SK-N-SH (cell line): ENCODE measurements at regions not wholly inside any gene's neighbourhood (a gene's known extent, or its start where the extent isn't known, plus 50 kb on each side); places are given as distances from the start of the nearest gene placed in this dataset.

Experiments used
- CTCF ChIA-PET: fragments of 300-600, 350-600 bp; formaldehyde crosslinking; extraction: SDS; loops from one replicate; lab custom pipeline; 2021; lab: Yijun Ruan, JAX
- POLR2A ChIA-PET: fragments of 350-600 bp; sonication (Branson Sonifier 250); formaldehyde crosslinking; extraction: SDS; loops from one replicate; lab custom pipeline; 2020; ENCODE audit warnings: antibody characterized with exemption, inconsistent platforms; lab: Yijun Ruan, JAX
- DNase-seq: peaks from one replicate; pipeline ENCODE4 v3.0.0; 2012
- H2AFZ ChIP-seq: fragments of 200-600 bp; sonication (generic); 2 replicates; pipeline ENCODE4 v1.8.1; 2016; ENCODE audit warnings: antibody characterized with exemption, mild to moderate bottlenecking, low read depth
- H3F3A ChIP-seq: fragments of 200-600 bp; sonication (generic); replicated peaks from 2 replicates; pipeline ENCODE3; 2016; ENCODE audit warnings: antibody characterized with exemption, mild to moderate bottlenecking; ENCODE audit not compliant: insufficient read depth
- H3K27ac ChIP-seq, 2 experiments: fragments of 200-500 bp in 1 of 2; fragments of 200-600 bp in 1 of 2; sonication (Bioruptor generic) in 1 of 2; sonication (generic), shearing (Covaris generic) in 1 of 2; 2 replicates each; pipeline versions ENCODE4 v1.5.1 to v1.6.1; 2014 to 2016; ENCODE audit warnings: low read depth in 2 of 2, inconsistent platforms in 1 of 2, low read length in 1 of 2, mild to moderate bottlenecking in 1 of 2, mixed read lengths in 1 of 2
- H3K27me3 ChIP-seq: fragments of 200-600 bp; sonication (generic), shearing (Covaris generic); 2 replicates; pipeline ENCODE4 v1.6.1; 2016; ENCODE audit warnings: mixed run types; ENCODE audit not compliant: insufficient read depth
- H3K36me3 ChIP-seq, 2 experiments: fragments of 200-500 bp in 1 of 2; fragments of 200-600 bp in 1 of 2; sonication (Bioruptor generic) in 1 of 2; sonication (generic) in 1 of 2; replicated peaks in 1 of 2; 2 replicates each; pipeline versions ENCODE3 to v1.5.1; 2014 to 2016; ENCODE audit warnings: low read length in 1 of 2, mild to moderate bottlenecking in 1 of 2; ENCODE audit not compliant: insufficient read depth in 2 of 2, control insufficient read depth in 1 of 2
- H3K4me1 ChIP-seq, 2 experiments: fragments of 200-500 bp in 1 of 2; fragments of 200-600 bp in 1 of 2; sonication (Bioruptor generic) in 1 of 2; sonication (generic), shearing (Covaris generic) in 1 of 2; 2 replicates each; pipeline versions ENCODE4 v1.5.1 to v1.6.1; 2014 to 2016; ENCODE audit warnings: low read depth in 1 of 2, low read length in 1 of 2, mixed run types in 1 of 2; ENCODE audit not compliant: insufficient read depth in 2 of 2, control insufficient read depth in 1 of 2
- H3K4me2 ChIP-seq: fragments of 200-600 bp; sonication (generic), shearing (Covaris generic); 2 replicates; pipeline ENCODE4 v1.6.1; 2017; ENCODE audit warnings: mixed run types
- H3K4me3 ChIP-seq, 2 experiments: fragments of 200-500 bp in 1 of 2; fragments of 200-600 bp in 1 of 2; sonication (Bioruptor generic) in 1 of 2; sonication (generic), shearing (Covaris generic) in 1 of 2; 2 replicates each; pipeline versions ENCODE4 v1.5.1 to v1.8.1; 2014 to 2016; ENCODE audit warnings: low read depth in 2 of 2, inconsistent platforms in 1 of 2, low read length in 1 of 2, mild to moderate bottlenecking in 1 of 2, mixed read lengths in 1 of 2, moderate library complexity in 1 of 2
- H3K79me2 ChIP-seq: fragments of 200-600 bp; sonication (generic); 2 replicates; pipeline ENCODE4 v1.8.1; 2017; ENCODE audit warnings: mild to moderate bottlenecking; ENCODE audit not compliant: insufficient read depth
- H3K9ac ChIP-seq: fragments of 200-600 bp; sonication (generic); 2 replicates; pipeline ENCODE4 v1.6.1; 2017; ENCODE audit warnings: mixed run types
- H3K9me2 ChIP-seq: fragments of 200-600 bp; sonication (generic); 2 replicates; pipeline ENCODE4 v1.6.1; 2017; ENCODE audit warnings: mixed run types
- H3K9me3 ChIP-seq: fragments of 200-600 bp; sonication (generic); 2 replicates; pipeline ENCODE4 v1.6.1; 2017; ENCODE audit warnings: mixed run types, mild to moderate bottlenecking, moderate library complexity
- H4K20me1 ChIP-seq: fragments of 200-600 bp; sonication (generic); 2 replicates; pipeline ENCODE4 v1.6.1; 2017; ENCODE audit warnings: mild to moderate bottlenecking, mixed run types; ENCODE audit not compliant: insufficient read depth
- EP300 ChIP-seq, 2 experiments: IDR thresholded peaks; 2 replicates each; pipeline versions ENCODE4 v1.4.0 to v1.6.1; 2012; ENCODE audit warnings: borderline replicate concordance in 1 of 2, low read depth in 1 of 2, low read length in 1 of 2
- EZH2phosphoT487 ChIP-seq: fragments of 200-600 bp; sonication (generic); IDR thresholded peaks from 2 replicates; pipeline ENCODE4 v1.6.1; 2017; ENCODE audit warnings: low read depth, mixed run types, mild to moderate bottlenecking, antibody characterized with exemption, moderate library complexity, borderline replicate concordance
- FOSL2 ChIP-seq: IDR thresholded peaks from 2 replicates; pipeline ENCODE4 v1.4.0; 2012; ENCODE audit warnings: low read depth, mild to moderate bottlenecking, moderate library complexity, borderline replicate concordance
- FOXM1 ChIP-seq: IDR thresholded peaks from 2 replicates; pipeline ENCODE4 v1.4.0; 2012; ENCODE audit warnings: low read depth, mild to moderate bottlenecking
- GATA2 ChIP-seq: sonication (generic); formaldehyde crosslinking; IDR thresholded peaks from 2 replicates; pipeline ENCODE4 v1.5.0; 2020; ENCODE audit warnings: mild to moderate bottlenecking, missing genetic modification reagents
- IRF3 ChIP-seq: fragments of 150-350 bp; IDR thresholded peaks from 2 replicates; pipeline ENCODE4 v1.6.1; 2016; ENCODE audit warnings: mild to moderate bottlenecking, low read depth, low read length
- MXI1 ChIP-seq: IDR thresholded peaks from 2 replicates; pipeline ENCODE4 v1.6.1; 2012; ENCODE audit warnings: mild to moderate bottlenecking, low read depth, low read length, improper control_type of control experiment
- NFIC ChIP-seq: IDR thresholded peaks from 2 replicates; pipeline ENCODE4 v1.4.0; 2012; ENCODE audit warnings: borderline replicate concordance
- POLR2AphosphoS5 ChIP-seq: IDR thresholded peaks from 2 replicates; pipeline ENCODE4 v1.6.1; 2012; ENCODE audit warnings: low read depth, low read length
- RFX5 ChIP-seq: IDR thresholded peaks from 2 replicates; pipeline ENCODE4 v1.6.1; 2012; ENCODE audit warnings: mild to moderate bottlenecking, improper control_type of control experiment, low read length
- RXRA ChIP-seq: IDR thresholded peaks from 2 replicates; pipeline ENCODE4 v1.4.0; 2012; ENCODE audit warnings: low read depth, mild to moderate bottlenecking, borderline replicate concordance
- SIN3A ChIP-seq: IDR thresholded peaks from 2 replicates; pipeline ENCODE4 v1.6.1; 2012; ENCODE audit warnings: low read depth, mild to moderate bottlenecking, low read length, moderate library complexity, borderline replicate concordance
- TCF12 ChIP-seq: IDR thresholded peaks from 2 replicates; pipeline ENCODE4 v1.4.0; 2012
- TEAD4 ChIP-seq: IDR thresholded peaks from 2 replicates; pipeline ENCODE4 v1.4.0; 2012; ENCODE audit warnings: mild to moderate bottlenecking, borderline replicate concordance; ENCODE audit not compliant: insufficient read depth
- USF2 ChIP-seq: fragments of 150-350 bp; IDR thresholded peaks from 2 replicates; pipeline ENCODE4 v1.6.1; 2017; ENCODE audit warnings: antibody characterized with exemption, low read length, low read depth, borderline replicate concordance
- ZBTB33 ChIP-seq: IDR thresholded peaks from 2 replicates; pipeline ENCODE4 v1.4.0; 2012; ENCODE audit warnings: low read depth, borderline replicate concordance
- WGBS: methylation state at CpG from one replicate; pipeline ENCODE4 v1.1.6; 2017; ENCODE audit warnings: low lambda C conversion rate; 5-methylcytosine and 5-hydroxymethylcytosine counted together
- TF ChIP-seq, protein P1 (sequence below): fragments of 200-600 bp; sonication (generic); IDR thresholded peaks from 2 replicates; pipeline ENCODE4 v1.6.1; 2017; ENCODE audit warnings: antibody characterized with exemption, mild to moderate bottlenecking, moderate library complexity
- TF ChIP-seq, protein P2 (sequence below): IDR thresholded peaks from 2 replicates; pipeline ENCODE4; 2012

DNA sequence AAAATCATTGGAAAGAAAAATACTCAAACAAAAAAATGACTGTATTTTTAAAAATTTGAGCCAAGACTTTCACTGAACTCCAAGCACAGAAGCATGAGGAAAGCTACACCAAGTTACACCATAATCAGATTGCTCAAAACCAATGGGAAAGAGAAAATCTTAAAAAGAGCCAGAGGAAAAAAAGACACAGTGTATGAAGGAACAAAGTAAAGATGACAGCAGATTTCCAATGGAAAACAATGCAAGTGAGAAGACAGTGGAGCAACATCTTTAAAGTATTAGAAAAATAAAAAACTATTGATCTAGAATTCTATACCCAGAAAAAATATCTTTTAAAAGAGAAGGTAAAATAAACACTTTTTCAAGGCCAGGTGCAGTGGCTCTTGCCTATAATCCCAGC, 147.8 kb upstream of the ZBTB40 start:
- H3K4me2 ChIP-seq, result no peak overlapping the region
- H3K4me3 ChIP-seq, result no peak overlapping the region
- no peaks in the 10 kb centered on the region for H3K79me2 ChIP-seq
- ChIA-PET POLR2A (no interaction called here), CTCF (no interaction called here)
- H3K27ac ChIP-seq, result no peak overlapping the region
- no peak for DNase-seq
- H3F3A ChIP-seq, result no peaks in the 10 kb centered on the region
- H3K4me1 ChIP-seq, result no peaks in the 10 kb centered on the region
- H3K9ac ChIP-seq, result no peak overlapping the region
- no peak for TF ChIP-seq FOXM1
- no peak for TF ChIP-seq NFIC
- no peak for TF ChIP-seq ZBTB33
- TF ChIP-seq TEAD4, result no peak
- no peak for TF ChIP-seq SIN3A
- no peaks in the 10 kb centered on the region for H3K36me3 ChIP-seq
- H3K27me3 ChIP-seq, result no peaks in the 10 kb centered on the region
- no peaks in the 10 kb centered on the region for H3K9me3 ChIP-seq
- H3K9me2 ChIP-seq, result no peaks in the 10 kb centered on the region
- H4K20me1 ChIP-seq, result no peaks in the 10 kb centered on the region
- H2AFZ ChIP-seq, result no peak overlapping the region

- TF ChIP-seq ZBTB33 (no peak), USF2 (no peak), IRF3 (no peak), GATA2 (CRISPR knock-in tag) (no peak), NFIC (no peak), SIN3A (no peak), FOSL2 (no peak), RXRA (no peak), EP300 (IDR thresholded peaks at IDR 0.05; ENCODE audit: borderline replicate concordance in 1 of 2, low read depth in 1 of 2, low read length in 1 of 2) (no peak), MXI1 (no peak), FOXM1 (no peak), POLR2AphosphoS5 (no peak), EZH2phosphoT487 (no peak), RFX5 (no peak), TCF12 (no peak)
- TF ChIP-seq, protein P1, sequence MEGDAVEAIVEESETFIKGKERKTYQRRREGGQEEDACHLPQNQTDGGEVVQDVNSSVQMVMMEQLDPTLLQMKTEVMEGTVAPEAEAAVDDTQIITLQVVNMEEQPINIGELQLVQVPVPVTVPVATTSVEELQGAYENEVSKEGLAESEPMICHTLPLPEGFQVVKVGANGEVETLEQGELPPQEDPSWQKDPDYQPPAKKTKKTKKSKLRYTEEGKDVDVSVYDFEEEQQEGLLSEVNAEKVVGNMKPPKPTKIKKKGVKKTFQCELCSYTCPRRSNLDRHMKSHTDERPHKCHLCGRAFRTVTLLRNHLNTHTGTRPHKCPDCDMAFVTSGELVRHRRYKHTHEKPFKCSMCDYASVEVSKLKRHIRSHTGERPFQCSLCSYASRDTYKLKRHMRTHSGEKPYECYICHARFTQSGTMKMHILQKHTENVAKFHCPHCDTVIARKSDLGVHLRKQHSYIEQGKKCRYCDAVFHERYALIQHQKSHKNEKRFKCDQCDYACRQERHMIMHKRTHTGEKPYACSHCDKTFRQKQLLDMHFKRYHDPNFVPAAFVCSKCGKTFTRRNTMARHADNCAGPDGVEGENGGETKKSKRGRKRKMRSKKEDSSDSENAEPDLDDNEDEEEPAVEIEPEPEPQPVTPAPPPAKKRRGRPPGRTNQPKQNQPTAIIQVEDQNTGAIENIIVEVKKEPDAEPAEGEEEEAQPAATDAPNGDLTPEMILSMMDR, result no peak
- TF ChIP-seq, protein P2, sequence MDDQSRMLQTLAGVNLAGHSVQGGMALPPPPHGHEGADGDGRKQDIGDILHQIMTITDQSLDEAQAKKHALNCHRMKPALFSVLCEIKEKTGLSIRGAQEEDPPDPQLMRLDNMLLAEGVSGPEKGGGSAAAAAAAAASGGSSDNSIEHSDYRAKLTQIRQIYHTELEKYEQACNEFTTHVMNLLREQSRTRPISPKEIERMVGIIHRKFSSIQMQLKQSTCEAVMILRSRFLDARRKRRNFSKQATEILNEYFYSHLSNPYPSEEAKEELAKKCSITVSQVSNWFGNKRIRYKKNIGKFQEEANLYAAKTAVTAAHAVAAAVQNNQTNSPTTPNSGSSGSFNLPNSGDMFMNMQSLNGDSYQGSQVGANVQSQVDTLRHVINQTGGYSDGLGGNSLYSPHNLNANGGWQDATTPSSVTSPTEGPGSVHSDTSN, result no peak
- no peaks in the 10 kb centered on the region for H3K36me3 ChIP-seq
- ChIA-PET CTCF (interaction anchor here (0.6 to 0.9 kb wide), 2 partner anchors 90 to 106 kb away, joined by 3 to 4 read pairs; no protein-coding TSS in a partner anchor), POLR2A (no interaction called here)
- no peak overlapping the region for H3K4me3 ChIP-seq
- peaks cover 0 to 3% of the 10 kb centered on the region in 2 experiments; a peak in 1 of 4 replicates for H3K4me1 ChIP-seq
- H3K9me2 ChIP-seq, result no peaks in the 10 kb centered on the region
- no peak overlapping the region for H3K9ac ChIP-seq
- no peaks in the 10 kb centered on the region; the same call in 1 of the 2 replicates for H3K27me3 ChIP-seq
- WGBS, result 66% methylated on average over 2 of the region's 2 CpGs
- no peaks in the 10 kb centered on the region for H3K79me2 ChIP-seq
- H4K20me1 ChIP-seq, result no peaks in the 10 kb centered on the region
- H2AFZ ChIP-seq, result no peak overlapping the region
- no peaks in the 10 kb centered on the region for H3K9me3 ChIP-seq
- DNase-seq, result no peak
- no peak overlapping the region for H3K27ac ChIP-seq
- H3F3A ChIP-seq, result no peaks in the 10 kb centered on the region
- H3K4me2 ChIP-seq, result no peak overlapping the region
Observed at GRCh38 chr1:22309572-22309971, 142.1 kb upstream of the ZBTB40 start.
